SHP77 (cell line): ENCODE measurements at regions not wholly inside any gene's neighbourhood (a gene's known extent, or its start where the extent isn't known, plus 50 kb on each side); places are given as distances from the start of the nearest gene placed in this dataset.
"Not testable (repeated sequence)": the region's sequence is repeated elsewhere in the genome, so short reads cannot be mapped to it uniquely, and the experiment has no call there.

ENCODE experiments used
- DNase-seq, 2 experiments: peaks; one replicate each; lab custom pipeline; 2025; lab: John Stamatoyannopoulos, UW

- DNase-seq: no peak
These were observed 1746.4 kb downstream of the EFNA5 start for GRCh38 chr5:105924366-105924765.

GRCh38 chr5:105922574-105922973 lies 1748.2 kb downstream of the EFNA5 start:
- no peak for DNase-seq

- DNase-seq: no peak
These were observed 1748.7 kb downstream of the EFNA5 start for GRCh38 chr5:105922080-105922479.

- DNase-seq: no peak
These were observed 1753.5 kb downstream of the EFNA5 start for GRCh38 chr5:105917189-105917588.

GRCh38 chr5:105907016-105907415 lies 1763.7 kb downstream of the EFNA5 start:
- no peak for DNase-seq

- no peak for DNase-seq
These were observed 1765.3 kb downstream of the EFNA5 start for GRCh38 chr5:105905392-105905791.

- no peak for DNase-seq
These were observed 1767.7 kb downstream of the EFNA5 start for GRCh38 chr5:105903069-105903468.

- no peak for DNase-seq
These were observed 1771.0 kb downstream of the EFNA5 start for GRCh38 chr5:105899726-105900125.

- no peak for DNase-seq
These were observed 1772.6 kb downstream of the EFNA5 start for GRCh38 chr5:105898183-105898582.

GRCh38 chr5:105885266-105885665 lies 1785.5 kb downstream of the EFNA5 start:
- DNase-seq: no peak

GRCh38 chr5:105882956-105883481 lies 1787.7 kb downstream of the EFNA5 start:
- no peak for DNase-seq

- no peak for DNase-seq
These were observed 1792.3 kb downstream of the EFNA5 start for GRCh38 chr5:105878402-105878801.

- no peak for DNase-seq
These were observed 1793.1 kb downstream of the EFNA5 start for GRCh38 chr5:105877592-105877991.

GRCh38 chr5:105874316-105874715 lies 1796.4 kb downstream of the EFNA5 start:
- no peak for DNase-seq

- DNase-seq: no peak
These were observed 1798.0 kb downstream of the EFNA5 start for GRCh38 chr5:105872569-105873270.

GRCh38 chr5:105868038-105868780 lies 1802.5 kb downstream of the EFNA5 start:
- peak; percentile 55 to 64 for DNase-seq

GRCh38 chr5:105865834-105866233 lies 1804.9 kb downstream of the EFNA5 start:
- DNase-seq: no peak

GRCh38 chr5:105859350-105859749 lies 1811.4 kb downstream of the EFNA5 start:
- DNase-seq: not testable (repeated sequence)

- DNase-seq: no peak
These were observed 1821.0 kb downstream of the EFNA5 start for GRCh38 chr5:105849701-105850100.

- peak in 1 of 2 experiments; percentile 7 for DNase-seq
These were observed 1829.9 kb downstream of the EFNA5 start for GRCh38 chr5:105840800-105841199.

- no peak for DNase-seq
These were observed 1833.8 kb downstream of the EFNA5 start for GRCh38 chr5:105836887-105837286.

GRCh38 chr5:105836268-105836667 lies 1834.5 kb downstream of the EFNA5 start:
- no peak for DNase-seq

- no peak for DNase-seq
These were observed 1841.9 kb downstream of the EFNA5 start for GRCh38 chr5:105828821-105829220.
